ENCODE measurements at regions not wholly inside any gene's neighbourhood (a gene's known extent, or its start where the extent isn't known, plus 50 kb on each side); places are given as distances from the start of the nearest gene placed in this dataset.

DNA sequence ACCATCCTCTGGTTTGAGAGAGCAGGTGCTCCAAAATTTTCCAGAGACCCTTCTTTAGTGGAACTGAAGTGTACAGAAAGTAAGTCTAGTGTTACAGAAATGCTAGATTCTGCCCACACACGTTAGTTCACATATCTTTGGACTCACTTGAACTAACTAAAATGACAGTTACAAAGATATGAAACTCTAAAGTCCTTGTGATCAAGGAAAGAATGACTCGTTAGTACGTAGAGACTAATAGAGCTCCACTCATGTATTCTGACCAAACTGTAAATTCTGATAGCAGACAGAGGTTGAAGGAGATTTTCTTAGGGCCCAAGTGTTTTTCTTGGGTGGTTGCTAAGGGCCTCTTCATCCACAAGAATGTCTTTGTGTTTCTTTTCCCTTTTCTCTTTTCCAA lies 491.5 kb upstream of the B3GALT2 start:
- H3K9me3 ChIP-seq (replicated peaks; ENCODE audit: control insufficient read depth, insufficient read depth, low read length) = no peaks in the 10 kb centered on the region
- BruUV-seq (replicated peaks) = no TSS peak
- H3K27me3 ChIP-seq (ENCODE audit: control insufficient read depth in 2 of 2, insufficient read depth in 2 of 2, low read length in 2 of 2) = no peaks in the 10 kb centered on the region
- intact Hi-C loops (cut with micrococcal nuclease) (no loop called here), dilution Hi-C loops (cut with MboI; ENCODE audit: extremely low pct_ligation_motif_present, low sequenced_read_pairs) (no loop called here)
- H3K9ac ChIP-seq (replicated peaks; ENCODE audit: extremely low read depth, insufficient read depth, low read length) = no peak overlapping the region
- H3K4me1 ChIP-seq (ENCODE audit: control insufficient read depth, extremely low read depth, insufficient read depth, low read length) = peaks cover 6% of the 10 kb centered on the region
- H4K20me1 ChIP-seq (replicated peaks; ENCODE audit: control insufficient read depth, extremely low read depth, insufficient read depth, low read length) = no peaks in the 10 kb centered on the region
- TF ChIP-seq JUN (IDR thresholded peaks at IDR 0.05; ENCODE audit: borderline replicate concordance, insufficient read depth, insufficient read length, low read depth) (no peak), POLR2AphosphoS5 (IDR thresholded peaks at IDR 0.05; ENCODE audit: insufficient read depth, low read depth, low read length) (no peak), EZH2 (IDR thresholded peaks at IDR 0.05; ENCODE audit: borderline replicate concordance, low read depth, low read length, severe bottlenecking) (no peak), GATA2 (IDR thresholded peaks at IDR 0.05; ENCODE audit: insufficient read depth, insufficient read length, low read depth, low read length) (no peak), MAX (IDR thresholded peaks at IDR 0.05; ENCODE audit: insufficient read depth, insufficient read length) (no peak), FOS (IDR thresholded peaks at IDR 0.05; ENCODE audit: borderline replicate concordance, insufficient read depth, low read length) (no peak), MYC (IDR thresholded peaks at IDR 0.05; ENCODE audit: low read depth, low read length) (no peak), POLR2A (IDR thresholded peaks at IDR 0.05; ENCODE audit: low read depth, low read length) (no peak)
- TF ChIP-seq, protein P1, sequence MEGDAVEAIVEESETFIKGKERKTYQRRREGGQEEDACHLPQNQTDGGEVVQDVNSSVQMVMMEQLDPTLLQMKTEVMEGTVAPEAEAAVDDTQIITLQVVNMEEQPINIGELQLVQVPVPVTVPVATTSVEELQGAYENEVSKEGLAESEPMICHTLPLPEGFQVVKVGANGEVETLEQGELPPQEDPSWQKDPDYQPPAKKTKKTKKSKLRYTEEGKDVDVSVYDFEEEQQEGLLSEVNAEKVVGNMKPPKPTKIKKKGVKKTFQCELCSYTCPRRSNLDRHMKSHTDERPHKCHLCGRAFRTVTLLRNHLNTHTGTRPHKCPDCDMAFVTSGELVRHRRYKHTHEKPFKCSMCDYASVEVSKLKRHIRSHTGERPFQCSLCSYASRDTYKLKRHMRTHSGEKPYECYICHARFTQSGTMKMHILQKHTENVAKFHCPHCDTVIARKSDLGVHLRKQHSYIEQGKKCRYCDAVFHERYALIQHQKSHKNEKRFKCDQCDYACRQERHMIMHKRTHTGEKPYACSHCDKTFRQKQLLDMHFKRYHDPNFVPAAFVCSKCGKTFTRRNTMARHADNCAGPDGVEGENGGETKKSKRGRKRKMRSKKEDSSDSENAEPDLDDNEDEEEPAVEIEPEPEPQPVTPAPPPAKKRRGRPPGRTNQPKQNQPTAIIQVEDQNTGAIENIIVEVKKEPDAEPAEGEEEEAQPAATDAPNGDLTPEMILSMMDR (IDR thresholded peaks at IDR 0.05; ENCODE audit: extremely low read depth in 1 of 2, insufficient read depth in 1 of 2, low read depth in 1 of 2, low read length in 2 of 2) = no peak
- CTCF ChIA-PET = no interaction called here
- no peak overlapping the region for H3K27ac ChIP-seq (ENCODE audit: insufficient read depth, low read depth, low read length)
- H3K79me2 ChIP-seq (ENCODE audit: control insufficient read depth, insufficient read depth, low read length) = no peaks in the 10 kb centered on the region
- FAIRE-seq (no peak), DNase-seq (ENCODE audit: low read depth, low spot score) (no peak)
- H2AFZ ChIP-seq (ENCODE audit: low read depth, low read length) = no peak overlapping the region
- H3K36me3 ChIP-seq (ENCODE audit: control insufficient read depth in 2 of 2, extremely low read depth in 1 of 2, insufficient read depth in 2 of 2, low read length in 2 of 2) = no peaks in the 10 kb centered on the region
- H3K9me1 ChIP-seq (replicated peaks; ENCODE audit: control insufficient read depth, extremely low read depth, insufficient read depth, low read length) = no peaks in the 10 kb centered on the region
- no peak overlapping the region for H3K4me2 ChIP-seq (ENCODE audit: insufficient read depth, low read length)
- POLR2A ChIA-PET = no interaction called here
- no peak overlapping the region for H3K4me3 ChIP-seq (replicated peaks in 1 of 3; ENCODE audit: insufficient read depth in 1 of 3, low read depth in 1 of 3, low read length in 3 of 3)
